GM12864 (cell line): ENCODE measurements at regions not wholly inside any gene's neighbourhood (a gene's known extent, or its start where the extent isn't known, plus 50 kb on each side); places are given as distances from the start of the nearest gene placed in this dataset.

ENCODE experiments used
- DNase-seq: peaks from one replicate; pipeline ENCODE4 v3.0.0-alpha.2; 2011; ENCODE audit warnings: low read depth
- H3K4me3 ChIP-seq: 2 replicates; pipeline ENCODE4 v1.5.1; 2011; ENCODE audit warnings: mild to moderate bottlenecking, low read depth, low read length, control low read depth
- CTCF ChIP-seq: IDR thresholded peaks from 2 replicates; pipeline ENCODE4 v1.5.1; 2011; ENCODE audit warnings: low read depth, mild to moderate bottlenecking, moderate library complexity, low read length, control low read depth, inconsistent platforms; ENCODE audit errors: missing control alignments

- TF ChIP-seq CTCF, result no peak
- no peak for DNase-seq
- H3K4me3 ChIP-seq, result peak overlapping the region; percentile 44
Observed at GRCh38 chr1:173409613-173410012, 67.5 kb upstream of the PRDX6 start.

DNA sequence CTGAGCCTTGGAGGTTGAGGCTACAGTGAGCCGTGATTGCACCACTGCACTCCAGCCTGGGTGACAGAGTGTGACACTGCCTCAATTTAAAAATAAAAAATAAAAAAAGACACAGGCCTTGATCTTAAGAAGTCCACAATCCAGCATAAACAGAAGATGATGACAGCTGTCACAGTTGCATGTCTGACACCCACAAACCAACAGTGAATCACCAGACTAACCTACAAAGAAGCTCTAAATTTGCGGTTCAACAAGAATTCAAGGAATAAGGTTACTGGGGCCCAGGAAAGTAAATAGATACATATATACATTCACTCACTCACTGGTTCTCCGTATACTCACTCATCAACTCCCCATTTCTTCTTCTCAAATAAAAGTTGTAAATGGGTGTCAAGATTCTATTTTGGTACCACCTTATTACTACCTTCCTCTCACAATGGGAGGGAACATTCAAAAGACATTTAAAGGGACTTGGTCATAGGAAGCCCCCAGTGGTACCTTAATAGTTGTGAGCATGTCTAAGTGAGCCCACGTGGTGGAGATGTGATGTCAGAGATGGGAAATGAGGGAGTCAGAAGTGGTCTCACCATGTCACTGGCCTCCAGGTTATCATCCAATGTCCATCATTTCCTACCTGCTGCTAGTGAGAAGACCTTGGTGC is 66.9 kb upstream of the PRDX6 start:
- peak overlapping the region; percentile 44; the same call in 1 of the 2 replicates for H3K4me3 ChIP-seq
- no peak for DNase-seq
- TF ChIP-seq CTCF, result no peak

DNA sequence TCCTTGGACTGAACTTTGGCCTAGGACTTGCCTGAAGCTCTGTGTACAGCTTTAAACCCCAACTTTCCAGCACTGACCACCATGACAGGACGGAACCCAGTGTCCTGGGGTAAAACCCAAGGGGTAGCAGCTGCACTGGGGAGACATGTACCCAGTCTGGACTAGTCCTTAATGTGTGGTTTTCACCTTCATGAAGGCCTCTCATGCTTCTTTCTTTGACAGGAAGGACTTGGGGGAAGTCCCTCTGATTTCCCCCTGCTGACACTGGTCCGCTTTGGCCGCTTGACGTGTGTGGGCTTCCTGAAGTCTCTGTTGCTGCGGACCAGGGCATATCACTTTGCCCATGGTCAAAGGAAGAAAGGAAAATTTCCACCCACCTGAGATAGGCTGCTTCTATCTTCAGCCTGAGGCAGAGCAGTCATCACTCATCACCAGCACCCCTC is 66.3 kb upstream of the PRDX6 start:
- peak overlapping the region; percentile 44; the same call in 1 of the 2 replicates for H3K4me3 ChIP-seq
- peak; percentile 69 for DNase-seq
- TF ChIP-seq CTCF, result no peak

- TF ChIP-seq CTCF, result no peak
- DNase-seq, result no peak
- no peak overlapping the region for H3K4me3 ChIP-seq
Observed at GRCh38 chr1:173411835-173412742, 65.0 kb upstream of the PRDX6 start.

- H3K4me3 ChIP-seq, result peak overlapping the region; percentile 32
- TF ChIP-seq CTCF, result no peak
- no peak for DNase-seq
Observed at GRCh38 chr1:173413271-173413707, 63.8 kb upstream of the PRDX6 start.

DNA sequence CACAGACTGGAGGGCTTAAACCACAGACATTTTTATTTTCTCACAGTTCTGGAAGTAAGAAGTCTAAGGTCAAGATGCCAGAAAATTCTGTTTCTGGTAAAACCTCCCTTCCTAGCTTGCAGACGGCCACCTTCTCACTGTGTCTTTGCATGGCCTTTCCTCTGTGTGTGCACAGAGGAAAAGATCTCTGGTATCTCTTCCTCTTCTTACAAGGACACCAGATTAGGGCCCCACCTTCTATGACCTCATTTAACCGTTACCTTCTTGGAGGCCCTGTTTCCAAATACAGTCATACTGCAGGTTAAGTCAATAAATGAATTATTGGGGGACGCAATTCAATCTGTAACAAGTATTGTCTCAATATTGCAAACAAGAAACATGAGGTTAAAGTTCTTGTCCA is 63.0 kb upstream of the PRDX6 start:
- peak overlapping the region; percentile 32; the same call in 1 of the 2 replicates for H3K4me3 ChIP-seq
- no peak for TF ChIP-seq CTCF
- DNase-seq, result peak; percentile 85
